NCI-H446 treated with DMSO at 0.1 percent for 48 hours (cell line): ENCODE measurements at regions not wholly inside any gene's neighbourhood (a gene's known extent, or its start where the extent isn't known, plus 50 kb on each side); places are given as distances from the start of the nearest gene placed in this dataset.

Experiments used
- DNase-seq: peaks from one replicate; lab custom pipeline; 2025; lab: John Stamatoyannopoulos, UW

- no peak for DNase-seq
Measured at GRCh38 chr11:110832080-110832479, 119.8 kb upstream of the ARHGAP20 start.

GRCh38 chr11:110830747-110831146, 118.5 kb upstream of the ARHGAP20 start:
- DNase-seq: no peak

- no peak for DNase-seq
Measured at GRCh38 chr11:110830344-110830743, 118.1 kb upstream of the ARHGAP20 start.

- no peak for DNase-seq
Measured at GRCh38 chr11:110829873-110830272, 117.6 kb upstream of the ARHGAP20 start.

- DNase-seq: no peak
Measured at GRCh38 chr11:110828086-110828485, 115.8 kb upstream of the ARHGAP20 start.

GRCh38 chr11:110827276-110827675, 115.0 kb upstream of the ARHGAP20 start:
- no peak for DNase-seq

GRCh38 chr11:110824912-110825620, 112.8 kb upstream of the ARHGAP20 start:
- DNase-seq: no peak

GRCh38 chr11:110818032-110818687, 105.9 kb upstream of the ARHGAP20 start:
- DNase-seq: no peak

GRCh38 chr11:110812086-110812733, 100.0 kb upstream of the ARHGAP20 start:
- no peak for DNase-seq

GRCh38 chr11:110809417-110810199, 97.4 kb upstream of the ARHGAP20 start:
- no peak for DNase-seq

- DNase-seq: no peak
Measured at GRCh38 chr11:110808248-110808647, 96.0 kb upstream of the ARHGAP20 start.

GRCh38 chr11:110807801-110808200, 95.6 kb upstream of the ARHGAP20 start:
- no peak for DNase-seq

- DNase-seq: no peak
Measured at GRCh38 chr11:110805756-110806155, 93.5 kb upstream of the ARHGAP20 start.

- DNase-seq: no peak
Measured at GRCh38 chr11:110802162-110802561, 89.9 kb upstream of the ARHGAP20 start.

- DNase-seq: no peak
Measured at GRCh38 chr11:110801328-110801727, 89.1 kb upstream of the ARHGAP20 start.

- no peak for DNase-seq
Measured at GRCh38 chr11:110798201-110798900, 86.1 kb upstream of the ARHGAP20 start.

- no peak for DNase-seq
Measured at GRCh38 chr11:110797453-110797852, 85.2 kb upstream of the ARHGAP20 start.

- no peak for DNase-seq
Measured at GRCh38 chr11:110795112-110795624, 82.9 kb upstream of the ARHGAP20 start.

- no peak for DNase-seq
Measured at GRCh38 chr11:110793556-110793955, 81.3 kb upstream of the ARHGAP20 start.

- no peak for DNase-seq
Measured at GRCh38 chr11:110791621-110792020, 79.4 kb upstream of the ARHGAP20 start.

GRCh38 chr11:110787680-110788079, 75.4 kb upstream of the ARHGAP20 start:
- no peak for DNase-seq
